ENCODE measurements at regions not wholly inside any gene's neighbourhood (a gene's known extent, or its start where the extent isn't known, plus 50 kb on each side); places are given as distances from the start of the nearest gene placed in this dataset.

- no peak for TF ChIP-seq CTCF (IDR thresholded peaks at IDR 0.05; ENCODE audit: unreplicated experiment)
- H3K27me3 Mint-ChIP-seq (ENCODE audit: unreplicated experiment), result no peaks in the 10 kb centered on the region
- no peaks in the 10 kb centered on the region for H3K36me3 Mint-ChIP-seq (ENCODE audit: insufficient read depth, unreplicated experiment)
- no peaks in the 10 kb centered on the region for H3K4me1 Mint-ChIP-seq (ENCODE audit: low read depth, unreplicated experiment)
- no peak for DNase-seq
- H3K27ac Mint-ChIP-seq (ENCODE audit: unreplicated experiment), result no peak overlapping the region
- no peaks in the 10 kb centered on the region for H3K9me3 Mint-ChIP-seq (ENCODE audit: low read depth, unreplicated experiment)
- intact Hi-C loops (cut with micrococcal nuclease; ENCODE audit: unreplicated experiment), result no loop called here
- BruUV-seq (replicated peaks), result no TSS peak
- no peak overlapping the region for H3K4me3 Mint-ChIP-seq (ENCODE audit: low read depth, unreplicated experiment)
- CTCF ChIA-PET, result no interaction called here
Observed at GRCh38 chr11:28518825-28519224, 410.6 kb downstream of the METTL15 start.

GRCh38 chr11:28517621-28518020, 409.4 kb downstream of the METTL15 start:
- Mint-ChIP-seq H3K27ac (ENCODE audit: unreplicated experiment) (no peak overlapping the region), H3K4me3 (ENCODE audit: low read depth, unreplicated experiment) (no peak overlapping the region), H3K36me3 (ENCODE audit: insufficient read depth, unreplicated experiment) (no peaks in the 10 kb centered on the region), H3K4me1 (ENCODE audit: low read depth, unreplicated experiment) (no peaks in the 10 kb centered on the region), H3K9me3 (ENCODE audit: low read depth, unreplicated experiment) (no peaks in the 10 kb centered on the region), H3K27me3 (ENCODE audit: unreplicated experiment) (no peaks in the 10 kb centered on the region)
- no peak for DNase-seq
- no TSS peak for BruUV-seq (replicated peaks)
- TF ChIP-seq CTCF (IDR thresholded peaks at IDR 0.05; ENCODE audit: unreplicated experiment), result no peak
- CTCF ChIA-PET, result interaction anchor here (0.7 to 0.8 kb wide), 2 partner anchors 80 to 954 kb away, joined by 3 to 5 read pairs; no protein-coding TSS in a partner anchor
- intact Hi-C loops (cut with micrococcal nuclease; ENCODE audit: unreplicated experiment), result no loop called here

DNA sequence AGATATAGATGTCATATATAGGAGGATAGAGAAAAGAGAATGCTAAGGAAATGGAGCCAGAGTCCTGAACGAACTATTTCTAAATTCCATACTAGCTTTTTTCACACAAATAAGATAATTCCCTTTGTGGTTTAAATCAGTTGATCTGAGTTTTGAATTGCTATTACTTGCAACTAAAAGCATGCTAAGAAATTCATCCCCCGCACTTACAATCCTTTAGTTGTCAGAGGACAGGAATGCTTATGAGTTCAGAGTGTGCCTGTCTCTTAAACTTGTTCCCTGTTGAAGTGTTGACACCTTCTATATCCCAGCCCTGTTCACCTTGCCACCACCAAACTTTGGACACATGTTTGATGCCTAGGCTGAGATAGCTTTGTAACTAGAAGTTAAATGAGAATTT, 406.2 kb downstream of the METTL15 start:
- no peak for TF ChIP-seq CTCF (IDR thresholded peaks at IDR 0.05; ENCODE audit: unreplicated experiment)
- Mint-ChIP-seq H3K36me3 (ENCODE audit: insufficient read depth, unreplicated experiment) (no peaks in the 10 kb centered on the region), H3K4me1 (ENCODE audit: low read depth, unreplicated experiment) (no peaks in the 10 kb centered on the region), H3K27ac (ENCODE audit: unreplicated experiment) (no peak overlapping the region), H3K27me3 (ENCODE audit: unreplicated experiment) (no peaks in the 10 kb centered on the region), H3K9me3 (ENCODE audit: low read depth, unreplicated experiment) (no peaks in the 10 kb centered on the region), H3K4me3 (ENCODE audit: low read depth, unreplicated experiment) (no peak overlapping the region)
- BruUV-seq (replicated peaks), result no TSS peak
- intact Hi-C loops (cut with micrococcal nuclease; ENCODE audit: unreplicated experiment), result no loop called here
- CTCF ChIA-PET, result no interaction called here
- DNase-seq, result no peak

- Mint-ChIP-seq H3K36me3 (ENCODE audit: insufficient read depth, unreplicated experiment) (no peaks in the 10 kb centered on the region), H3K27me3 (ENCODE audit: unreplicated experiment) (no peaks in the 10 kb centered on the region), H3K9me3 (ENCODE audit: low read depth, unreplicated experiment) (no peaks in the 10 kb centered on the region), H3K4me1 (ENCODE audit: low read depth, unreplicated experiment) (no peaks in the 10 kb centered on the region), H3K27ac (ENCODE audit: unreplicated experiment) (no peak overlapping the region), H3K4me3 (ENCODE audit: low read depth, unreplicated experiment) (no peak overlapping the region)
- BruUV-seq (replicated peaks), result no TSS peak
- CTCF ChIA-PET, result no interaction called here
- TF ChIP-seq CTCF (IDR thresholded peaks at IDR 0.05; ENCODE audit: unreplicated experiment), result no peak
- no peak for DNase-seq
- intact Hi-C loops (cut with micrococcal nuclease; ENCODE audit: unreplicated experiment), result no loop called here
Observed at GRCh38 chr11:28512143-28512756, 404.1 kb downstream of the METTL15 start.

Measured in Calu3 (cell line).